NT2/D1 (cell line): ENCODE measurements at regions not wholly inside any gene's neighbourhood (a gene's known extent, or its start where the extent isn't known, plus 50 kb on each side); places are given as distances from the start of the nearest gene placed in this dataset.

ENCODE experiments used
- SUZ12 ChIP-seq: IDR thresholded peaks from 2 replicates; pipeline ENCODE4 v1.6.1; 2011; ENCODE audit not compliant: insufficient read length, insufficient read depth; ENCODE audit errors: extremely low read depth
- ZNF274 ChIP-seq: IDR thresholded peaks from 2 replicates; pipeline ENCODE4 v1.6.1; 2011; ENCODE audit warnings: mild to moderate bottlenecking, low read depth, low read length

GRCh38 chr5:68551436-68551835 lies 335.9 kb downstream of the PIK3R1 start:
- TF ChIP-seq SUZ12 (no peak), ZNF274 (no peak)
